MM.1S (cell line): ENCODE measurements at regions not wholly inside any gene's neighbourhood (a gene's known extent, or its start where the extent isn't known, plus 50 kb on each side); places are given as distances from the start of the nearest gene placed in this dataset.

Source experiments
- DNase-seq: peaks from one replicate; pipeline ENCODE4 v3.0.0-alpha.2; 2015
- H2AFZ ChIP-seq: fragments of 300-600 bp; sonication (generic); 2 replicates; pipeline ENCODE4 v1.6.0; 2016; ENCODE audit warnings: antibody characterized with exemption, low read length
- H3F3A ChIP-seq: fragments of 300-600 bp; sonication (generic); 2 replicates; pipeline ENCODE4 v1.6.1; 2016; ENCODE audit warnings: mild to moderate bottlenecking, antibody characterized with exemption, low read length, moderate library complexity, mixed read lengths; ENCODE audit not compliant: insufficient read depth
- H3K27ac ChIP-seq: fragments of 300-600 bp; sonication (generic); 2 replicates; pipeline ENCODE4 v1.5.1; 2016; ENCODE audit warnings: mild to moderate bottlenecking, low read length
- H3K27me3 ChIP-seq: fragments of 300-600 bp; sonication (generic); replicated peaks from 2 replicates; pipeline ENCODE4 v1.6.0; 2016; ENCODE audit warnings: low read length; ENCODE audit not compliant: insufficient read depth
- H3K36me3 ChIP-seq: fragments of 300-600 bp; sonication (generic); replicated peaks from 2 replicates; pipeline ENCODE4 v1.6.1; 2016; ENCODE audit warnings: mild to moderate bottlenecking, low read length, mixed read lengths; ENCODE audit not compliant: insufficient read depth
- H3K4me1 ChIP-seq: fragments of 300-600 bp; sonication (generic); 2 replicates; pipeline ENCODE4 v1.6.1; 2016; ENCODE audit warnings: low read length, mixed read lengths
- H3K4me2 ChIP-seq: fragments of 300-600 bp; sonication (generic); 2 replicates; pipeline ENCODE4 v1.6.0; 2016; ENCODE audit warnings: low read depth, low read length
- H3K4me3 ChIP-seq: fragments of 300-600 bp; sonication (generic); 2 replicates; pipeline ENCODE4 v1.5.1; 2016; ENCODE audit warnings: low read length, mixed read lengths
- H3K79me2 ChIP-seq: fragments of 300-600 bp; sonication (generic); 2 replicates; pipeline ENCODE4 v1.6.1; 2016; ENCODE audit warnings: mixed run types, low read length, mixed read lengths
- H3K9ac ChIP-seq: fragments of 300-600 bp; sonication (generic); 2 replicates; pipeline ENCODE4 v1.6.1; 2016; ENCODE audit warnings: low read length, mixed read lengths
- H3K9me2 ChIP-seq: fragments of 300-600 bp; sonication (generic); replicated peaks from 2 replicates; pipeline ENCODE4 v1.6.1; 2016; ENCODE audit warnings: mild to moderate bottlenecking, low read length, mixed read lengths; ENCODE audit not compliant: insufficient read depth
- H3K9me3 ChIP-seq: fragments of 300-600 bp; sonication (generic); replicated peaks from 2 replicates; pipeline ENCODE4 v1.6.1; 2016; ENCODE audit warnings: mild to moderate bottlenecking, low read length, mixed read lengths; ENCODE audit not compliant: insufficient read depth
- H4K20me1 ChIP-seq: fragments of 300-600 bp; sonication (generic); 2 replicates; pipeline ENCODE4 v1.6.1; 2016; ENCODE audit warnings: mild to moderate bottlenecking, low read length, moderate library complexity, mixed read lengths; ENCODE audit not compliant: insufficient read depth
- CTCF ChIP-seq: fragments of 300-600 bp; sonication (generic); IDR thresholded peaks from 2 replicates; pipeline ENCODE4 v1.5.1; 2016; ENCODE audit warnings: antibody characterized with exemption, low read length, mixed read lengths
- EZH2 ChIP-seq: fragments of 300-600 bp; sonication (generic); optimal IDR thresholded peaks from 2 replicates; pipeline ENCODE3; 2017; ENCODE audit warnings: low read depth, mild to moderate bottlenecking, antibody characterized with exemption, low read length, mixed read lengths
- EZH2phosphoT487 ChIP-seq: fragments of 300-600 bp; sonication (generic); IDR thresholded peaks from 2 replicates; pipeline ENCODE4 v1.6.1; 2018; ENCODE audit warnings: antibody characterized with exemption, low read length

- no peaks in the 10 kb centered on the region for H3K4me1 ChIP-seq
- H3K9ac ChIP-seq = no peak overlapping the region
- no peaks in the 10 kb centered on the region for H3F3A ChIP-seq
- no peaks in the 10 kb centered on the region for H3K36me3 ChIP-seq
- H4K20me1 ChIP-seq = no peaks in the 10 kb centered on the region
- TF ChIP-seq EZH2phosphoT487 (no peak), CTCF (no peak), EZH2 (no peak)
- H3K9me2 ChIP-seq = no peaks in the 10 kb centered on the region
- H3K4me3 ChIP-seq = no peak overlapping the region
- no peaks in the 10 kb centered on the region for H3K79me2 ChIP-seq
- DNase-seq = no peak
- no peaks in the 10 kb centered on the region for H3K9me3 ChIP-seq
- H3K27me3 ChIP-seq = no peaks in the 10 kb centered on the region
- H3K4me2 ChIP-seq = no peak overlapping the region
- no peak overlapping the region for H2AFZ ChIP-seq
- no peak overlapping the region for H3K27ac ChIP-seq
Measured at GRCh38 chr11:105321696-105322095, 182.1 kb upstream of the CARD18 start.

GRCh38 chr11:105315287-105315686 is 175.7 kb upstream of the CARD18 start:
- no peak overlapping the region for H3K27ac ChIP-seq
- no peak overlapping the region for H2AFZ ChIP-seq
- no peaks in the 10 kb centered on the region for H3K4me1 ChIP-seq
- H3K36me3 ChIP-seq = no peaks in the 10 kb centered on the region
- H3K4me3 ChIP-seq = no peak overlapping the region
- DNase-seq = no peak
- no peak overlapping the region for H3K4me2 ChIP-seq
- H3F3A ChIP-seq = no peaks in the 10 kb centered on the region
- TF ChIP-seq EZH2 = no peak
- no peak for TF ChIP-seq EZH2phosphoT487
- no peak for TF ChIP-seq CTCF
- no peaks in the 10 kb centered on the region for H3K9me2 ChIP-seq
- H3K9ac ChIP-seq = no peak overlapping the region
- no peaks in the 10 kb centered on the region for H4K20me1 ChIP-seq
- no peaks in the 10 kb centered on the region for H3K9me3 ChIP-seq
- no peaks in the 10 kb centered on the region for H3K27me3 ChIP-seq
- H3K79me2 ChIP-seq = no peaks in the 10 kb centered on the region

GRCh38 chr11:105312266-105312665 is 172.7 kb upstream of the CARD18 start:
- DNase-seq = no peak
- H2AFZ ChIP-seq = no peak overlapping the region
- no peaks in the 10 kb centered on the region for H3K9me3 ChIP-seq
- H3K36me3 ChIP-seq = no peaks in the 10 kb centered on the region
- no peaks in the 10 kb centered on the region for H3K27me3 ChIP-seq
- H3K4me1 ChIP-seq = no peaks in the 10 kb centered on the region
- no peak overlapping the region for H3K27ac ChIP-seq
- TF ChIP-seq EZH2phosphoT487 = no peak
- TF ChIP-seq CTCF = no peak
- no peak for TF ChIP-seq EZH2
- H3K79me2 ChIP-seq = no peaks in the 10 kb centered on the region
- H3K4me3 ChIP-seq = no peak overlapping the region
- H3K9ac ChIP-seq = no peak overlapping the region
- H4K20me1 ChIP-seq = no peaks in the 10 kb centered on the region
- H3F3A ChIP-seq = no peaks in the 10 kb centered on the region
- H3K9me2 ChIP-seq = no peaks in the 10 kb centered on the region
- no peak overlapping the region for H3K4me2 ChIP-seq

- Histone ChIP-seq H4K20me1 (no peaks in the 10 kb centered on the region), H3K27ac (no peak overlapping the region), H2AFZ (no peak overlapping the region), H3K9me2 (no peaks in the 10 kb centered on the region), H3K27me3 (no peaks in the 10 kb centered on the region), H3K4me2 (no peak overlapping the region), H3K4me3 (no peak overlapping the region), H3K4me1 (no peaks in the 10 kb centered on the region), H3K79me2 (no peaks in the 10 kb centered on the region), H3K9ac (no peak overlapping the region), H3F3A (no peaks in the 10 kb centered on the region), H3K9me3 (no peaks in the 10 kb centered on the region), H3K36me3 (no peaks in the 10 kb centered on the region)
- DNase-seq = no peak
- TF ChIP-seq EZH2phosphoT487 = no peak
- no peak for TF ChIP-seq EZH2
- no peak for TF ChIP-seq CTCF
Measured at GRCh38 chr11:105298630-105299029, 159.1 kb upstream of the CARD18 start.
